HepG2 (cell line): ENCODE measurements at regions not wholly inside any gene's neighbourhood (a gene's known extent, or its start where the extent isn't known, plus 50 kb on each side); places are given as distances from the start of the nearest gene placed in this dataset.

Experiments used
- ATF2 ChIP-seq: sonication (generic); formaldehyde crosslinking; IDR thresholded peaks from 2 replicates; pipeline ENCODE4 v1.4.0; 2020; ENCODE audit warnings: missing genetic modification reagents
- BHLHE40 ChIP-seq: IDR thresholded peaks from 2 replicates; pipeline ENCODE4 v1.6.1; 2011; ENCODE audit warnings: low read length, improper control_type of control experiment
- NR3C1 ChIP-seq: sonication (generic); formaldehyde crosslinking; IDR thresholded peaks from 2 replicates; pipeline ENCODE4 v1.4.0; 2020; ENCODE audit warnings: missing genetic modification reagents
- ZNF546 ChIP-seq: sonication (generic); formaldehyde crosslinking; conservative IDR thresholded peaks from 2 replicates; pipeline ENCODE4 v1.8.1; 2023; ENCODE audit warnings: mild to moderate bottlenecking, missing genetic modification reagents
- TF ChIP-seq, protein P1 (sequence below): sonication (generic); formaldehyde crosslinking; IDR thresholded peaks from 2 replicates; pipeline ENCODE4 v1.4.0; 2020; ENCODE audit warnings: mild to moderate bottlenecking, missing genetic modification reagents
- TF ChIP-seq, protein P2 (sequence below): sonication (generic); formaldehyde crosslinking; IDR thresholded peaks from 2 replicates; pipeline ENCODE4 v1.8.0; 2022; ENCODE audit warnings: missing genetic modification reagents, mild to moderate bottlenecking, moderate library complexity, borderline replicate concordance

DNA sequence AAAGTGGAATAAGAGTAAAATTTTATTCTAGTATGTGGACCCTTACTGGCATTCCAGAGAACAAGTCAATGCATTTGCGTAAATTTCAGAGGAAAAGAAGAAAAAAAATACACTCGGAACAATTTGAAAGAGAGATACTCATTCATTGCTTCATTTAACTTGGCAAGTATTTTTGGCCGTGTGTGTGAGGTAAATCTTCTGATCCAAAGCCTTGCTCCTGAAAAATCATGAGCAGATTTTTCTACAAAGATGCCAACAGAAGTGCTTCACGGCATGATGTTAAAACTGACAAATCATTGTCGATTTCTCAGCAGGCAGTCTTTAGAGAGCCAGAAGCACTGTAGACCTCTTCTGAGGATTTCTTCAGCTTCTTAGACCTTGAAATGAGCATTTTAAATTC is 194.0 kb downstream of the COX18 start:
- TF ChIP-seq, protein P1, sequence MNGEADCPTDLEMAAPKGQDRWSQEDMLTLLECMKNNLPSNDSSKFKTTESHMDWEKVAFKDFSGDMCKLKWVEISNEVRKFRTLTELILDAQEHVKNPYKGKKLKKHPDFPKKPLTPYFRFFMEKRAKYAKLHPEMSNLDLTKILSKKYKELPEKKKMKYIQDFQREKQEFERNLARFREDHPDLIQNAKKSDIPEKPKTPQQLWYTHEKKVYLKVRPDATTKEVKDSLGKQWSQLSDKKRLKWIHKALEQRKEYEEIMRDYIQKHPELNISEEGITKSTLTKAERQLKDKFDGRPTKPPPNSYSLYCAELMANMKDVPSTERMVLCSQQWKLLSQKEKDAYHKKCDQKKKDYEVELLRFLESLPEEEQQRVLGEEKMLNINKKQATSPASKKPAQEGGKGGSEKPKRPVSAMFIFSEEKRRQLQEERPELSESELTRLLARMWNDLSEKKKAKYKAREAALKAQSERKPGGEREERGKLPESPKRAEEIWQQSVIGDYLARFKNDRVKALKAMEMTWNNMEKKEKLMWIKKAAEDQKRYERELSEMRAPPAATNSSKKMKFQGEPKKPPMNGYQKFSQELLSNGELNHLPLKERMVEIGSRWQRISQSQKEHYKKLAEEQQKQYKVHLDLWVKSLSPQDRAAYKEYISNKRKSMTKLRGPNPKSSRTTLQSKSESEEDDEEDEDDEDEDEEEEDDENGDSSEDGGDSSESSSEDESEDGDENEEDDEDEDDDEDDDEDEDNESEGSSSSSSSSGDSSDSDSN (CRISPR knock-in tag), result no peak
- no peak for TF ChIP-seq NR3C1 (CRISPR knock-in tag)
- no peak for TF ChIP-seq BHLHE40
- TF ChIP-seq, protein P2, sequence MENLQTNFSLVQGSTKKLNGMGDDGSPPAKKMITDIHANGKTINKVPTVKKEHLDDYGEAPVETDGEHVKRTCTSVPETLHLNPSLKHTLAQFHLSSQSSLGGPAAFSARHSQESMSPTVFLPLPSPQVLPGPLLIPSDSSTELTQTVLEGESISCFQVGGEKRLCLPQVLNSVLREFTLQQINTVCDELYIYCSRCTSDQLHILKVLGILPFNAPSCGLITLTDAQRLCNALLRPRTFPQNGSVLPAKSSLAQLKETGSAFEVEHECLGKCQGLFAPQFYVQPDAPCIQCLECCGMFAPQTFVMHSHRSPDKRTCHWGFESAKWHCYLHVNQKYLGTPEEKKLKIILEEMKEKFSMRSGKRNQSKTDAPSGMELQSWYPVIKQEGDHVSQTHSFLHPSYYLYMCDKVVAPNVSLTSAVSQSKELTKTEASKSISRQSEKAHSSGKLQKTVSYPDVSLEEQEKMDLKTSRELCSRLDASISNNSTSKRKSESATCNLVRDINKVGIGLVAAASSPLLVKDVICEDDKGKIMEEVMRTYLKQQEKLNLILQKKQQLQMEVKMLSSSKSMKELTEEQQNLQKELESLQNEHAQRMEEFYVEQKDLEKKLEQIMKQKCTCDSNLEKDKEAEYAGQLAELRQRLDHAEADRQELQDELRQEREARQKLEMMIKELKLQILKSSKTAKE (CRISPR knock-in tag), result no peak
- no peak for TF ChIP-seq ATF2 (CRISPR knock-in tag)
- TF ChIP-seq ZNF546 (CRISPR knock-in tag), result no peak
